Gastrocnemius medialis (tissue), 4 donors: ENCODE measurements at regions not wholly inside any gene's neighbourhood (a gene's known extent, or its start where the extent isn't known, plus 50 kb on each side); places are given as distances from the start of the nearest gene placed in this dataset.
"Not testable (repeated sequence)": the region's sequence is repeated elsewhere in the genome, so short reads cannot be mapped to it uniquely, and the experiment has no call there.

Experiments
- ATAC-seq, 2 donors: fragments of 150-250 bp; one replicate each; pipeline ENCODE4 v1.9.1; 2016
- DNase-seq, 2 donors: peaks; one replicate each; pipeline ENCODE4 v3.0.0-alpha.2; 2019
- H3K27ac ChIP-seq, 4 donors: fragments of 200-600 bp; sonication (generic); 1 replicate in 1 of 4; 2 replicates in 3 of 4; pipeline ENCODE4 v1.5.1; 2016 to 2018; ENCODE audit warnings: mild to moderate bottlenecking in 2 of 4, moderate library complexity in 1 of 4
- H3K27me3 ChIP-seq, 3 donors: fragments of 200-600 bp; sonication (generic) in 2 of 3; 1 replicate in 1 of 3; 2 replicates in 2 of 3; pipeline versions ENCODE4 v1.5.1 to v1.6.0; 2016 to 2019; ENCODE audit warnings: mild to moderate bottlenecking in 1 of 3, moderate library complexity in 1 of 3
- H3K36me3 ChIP-seq, 2 donors: fragments of 200-600 bp; sonication (generic) in 1 of 2; one replicate each; pipeline ENCODE4 v1.5.1; 2017 to 2018
- H3K4me1 ChIP-seq, 2 donors: fragments of 200-600 bp; sonication (generic) in 1 of 2; one replicate each; pipeline ENCODE4 v1.5.1; 2016 to 2017; ENCODE audit warnings: mild to moderate bottlenecking in 2 of 2
- H3K4me3 ChIP-seq, 4 donors: fragments of 200-600 bp; sonication (generic) in 3 of 4; 1 replicate in 1 of 4; 2 replicates in 3 of 4; pipeline ENCODE4 v1.5.1; 2016 to 2019; ENCODE audit warnings: mild to moderate bottlenecking in 2 of 4
- H3K9me3 ChIP-seq, 3 donors: fragments of 200-600 bp; sonication (generic) in 2 of 3; 1 replicate in 1 of 3; 2 replicates in 2 of 3; pipeline ENCODE4 v1.5.1; 2016 to 2019
- POLR2A ChIP-seq, 2 donors: fragments of 450-650 bp; IDR thresholded peaks; one replicate each; pipeline ENCODE4 v1.6.1; 2017; ENCODE audit warnings: antibody characterized with exemption in 2 of 2, mild to moderate bottlenecking in 2 of 2, moderate library complexity in 2 of 2
- in situ Hi-C, 4 donors: fragments of 200-750 bp; cut with MboI; loops; one replicate each; pipeline versions ENCODE4 v1.15.0 to v1.8.0; 2017; ENCODE audit warnings: low sequenced_read_pairs in 4 of 4
- intact Hi-C: fragments of 100-400 bp; cut with DNase I; formaldehyde crosslinking; loops from one replicate; pipeline ENCODE4 v1.15.1; 2023; ENCODE audit warnings: low total_unique reads
- microRNA-seq, 2 donors: library from miRNA; unstranded; fragments of <30 nt; microRNA quantifications; one replicate each; pipeline ENCODE4, GENCODE V29; 2016; ENCODE audit warnings: borderline replicate concordance in 2 of 2
- TF ChIP-seq, protein P1 (sequence below), 5 experiments: fragments of 450-650 bp in 3 of 5; fragments of 200-600 bp in 2 of 5; sonication (generic) in 2 of 5; IDR thresholded peaks in 4 of 5; conservative IDR thresholded peaks in 1 of 5; 1 replicate in 4 of 5; 2 replicates in 1 of 5; pipeline ENCODE4 v1.5.1; 2016 to 2019; ENCODE audit warnings: antibody characterized with exemption in 5 of 5, mild to moderate bottlenecking in 3 of 5, moderate library complexity in 3 of 5

DNA sequence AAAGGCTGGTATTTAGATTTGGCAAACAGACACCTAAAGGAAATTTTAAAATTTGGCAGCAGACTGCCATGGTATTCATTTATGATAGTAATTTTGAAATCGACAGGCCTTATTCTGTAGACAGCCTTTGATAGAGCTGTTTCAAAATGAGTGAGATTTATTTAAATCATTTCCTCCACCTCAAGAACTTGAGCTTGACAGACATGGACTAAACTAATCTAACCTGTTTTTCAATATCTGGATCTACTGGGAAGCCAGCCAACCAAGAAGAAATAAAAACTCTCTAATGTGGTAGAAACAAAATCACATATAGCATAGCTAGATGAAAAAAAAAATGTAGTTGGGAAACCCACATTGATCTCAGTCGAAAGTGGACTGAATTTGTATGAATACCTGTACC lies 56.9 kb upstream of the RASA1 start:
- Histone ChIP-seq H3K36me3 (no peaks in the 10 kb centered on the region), H3K27ac (no peak overlapping the region), H3K4me1 (no peaks in the 10 kb centered on the region), H3K4me3 (no peak overlapping the region), H3K27me3 (no peaks in the 10 kb centered on the region), H3K9me3 (no peaks in the 10 kb centered on the region)
- DNase-seq, result no peak
- in situ Hi-C loops, result no loop called here
- intact Hi-C loops, result no loop called here
- ATAC-seq, result no peak
- no peak for TF ChIP-seq POLR2A (IDR thresholded peaks at IDR 0.05)
- TF ChIP-seq, protein P1, sequence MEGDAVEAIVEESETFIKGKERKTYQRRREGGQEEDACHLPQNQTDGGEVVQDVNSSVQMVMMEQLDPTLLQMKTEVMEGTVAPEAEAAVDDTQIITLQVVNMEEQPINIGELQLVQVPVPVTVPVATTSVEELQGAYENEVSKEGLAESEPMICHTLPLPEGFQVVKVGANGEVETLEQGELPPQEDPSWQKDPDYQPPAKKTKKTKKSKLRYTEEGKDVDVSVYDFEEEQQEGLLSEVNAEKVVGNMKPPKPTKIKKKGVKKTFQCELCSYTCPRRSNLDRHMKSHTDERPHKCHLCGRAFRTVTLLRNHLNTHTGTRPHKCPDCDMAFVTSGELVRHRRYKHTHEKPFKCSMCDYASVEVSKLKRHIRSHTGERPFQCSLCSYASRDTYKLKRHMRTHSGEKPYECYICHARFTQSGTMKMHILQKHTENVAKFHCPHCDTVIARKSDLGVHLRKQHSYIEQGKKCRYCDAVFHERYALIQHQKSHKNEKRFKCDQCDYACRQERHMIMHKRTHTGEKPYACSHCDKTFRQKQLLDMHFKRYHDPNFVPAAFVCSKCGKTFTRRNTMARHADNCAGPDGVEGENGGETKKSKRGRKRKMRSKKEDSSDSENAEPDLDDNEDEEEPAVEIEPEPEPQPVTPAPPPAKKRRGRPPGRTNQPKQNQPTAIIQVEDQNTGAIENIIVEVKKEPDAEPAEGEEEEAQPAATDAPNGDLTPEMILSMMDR (IDR thresholded peaks at IDR 0.05 in 4 of 5, conservative IDR thresholded peaks at IDR 0.05 in 1 of 5), result no peak

DNA sequence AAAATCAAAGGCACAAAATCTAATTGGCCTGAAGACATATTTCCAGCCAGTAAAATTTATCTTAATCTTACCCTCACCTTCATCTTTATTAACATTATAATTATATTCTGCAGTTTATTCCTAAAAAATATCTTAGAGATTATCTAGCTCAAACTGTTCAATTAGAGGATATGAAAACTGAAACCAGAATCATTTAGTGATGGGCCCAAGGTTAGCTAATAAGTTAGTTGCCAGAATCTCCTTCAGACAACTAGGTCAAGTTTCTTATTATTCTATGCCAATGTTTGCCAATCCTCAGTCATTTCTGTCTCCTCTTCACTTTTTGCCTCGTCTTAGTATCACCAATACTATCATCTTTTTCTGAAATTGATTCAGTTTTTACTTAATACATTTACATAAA lies 56.0 kb upstream of the RASA1 start:
- intact Hi-C loops, result no loop called here
- TF ChIP-seq, protein P1 (IDR thresholded peaks at IDR 0.05 in 4 of 5, conservative IDR thresholded peaks at IDR 0.05 in 1 of 5), result no peak
- no peak for TF ChIP-seq POLR2A (IDR thresholded peaks at IDR 0.05)
- in situ Hi-C loops, result no loop called here
- no peaks in the 10 kb centered on the region for H3K27me3 ChIP-seq
- H3K27ac ChIP-seq, result no peak overlapping the region
- no peaks in the 10 kb centered on the region for H3K9me3 ChIP-seq
- H3K36me3 ChIP-seq, result no peaks in the 10 kb centered on the region
- no peaks in the 10 kb centered on the region for H3K4me1 ChIP-seq
- no peak for ATAC-seq
- DNase-seq, result no peak
- H3K4me3 ChIP-seq, result no peak overlapping the region

DNA sequence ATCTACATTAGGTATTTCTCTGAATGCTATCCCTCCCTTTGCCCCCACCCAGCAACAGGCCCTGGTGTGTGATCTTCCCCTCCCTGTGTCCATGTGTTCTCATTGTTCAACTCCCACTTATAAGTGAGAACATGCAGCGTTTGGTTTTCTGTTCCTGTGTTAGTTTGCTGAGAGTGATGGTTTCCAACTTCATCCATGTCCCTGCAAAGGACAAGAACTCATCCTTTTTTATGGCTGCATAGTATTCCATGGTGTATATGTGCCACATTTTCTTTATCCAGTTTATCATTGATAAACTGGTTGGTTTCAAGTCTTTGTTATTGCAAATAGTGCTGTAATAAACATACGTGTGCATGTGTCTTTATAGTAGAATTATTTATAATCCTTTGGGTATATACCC lies 55.5 kb upstream of the RASA1 start:
- H3K4me1 ChIP-seq, intact Hi-C loops, H3K9me3 ChIP-seq, H3K4me3 ChIP-seq, in situ Hi-C loops, H3K27me3 ChIP-seq, H3K27ac ChIP-seq, DNase-seq, ATAC-seq, H3K36me3 ChIP-seq: not testable (repeated sequence)

DNA sequence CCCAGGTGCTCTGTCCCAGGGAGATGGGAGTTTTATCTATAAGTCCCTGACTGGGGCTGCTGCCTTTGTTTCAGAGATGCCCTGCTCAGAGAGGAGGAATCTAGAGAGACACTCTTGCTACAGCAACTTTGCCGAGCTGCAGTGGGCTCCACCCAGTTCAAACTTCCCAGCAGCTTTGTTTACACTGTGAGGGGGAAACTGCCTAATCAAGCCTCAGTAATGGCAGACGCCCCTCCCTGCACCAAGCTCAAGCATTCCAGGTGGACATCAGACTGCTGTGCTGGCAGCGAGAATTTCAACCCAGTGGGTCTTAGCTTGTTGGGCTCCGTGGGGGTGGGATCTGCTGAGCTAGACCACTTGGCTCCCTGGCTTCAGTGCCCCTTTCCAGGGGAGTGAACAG lies 50.2 kb upstream of the RASA1 start:
- in situ Hi-C loops, intact Hi-C loops, H3K36me3 ChIP-seq, H3K27ac ChIP-seq, H3K9me3 ChIP-seq, H3K4me3 ChIP-seq, DNase-seq, H3K27me3 ChIP-seq, ATAC-seq, H3K4me1 ChIP-seq: not testable (repeated sequence)

Small RNAs in the stretch of these regions (microRNA-seq; reads per million reads assigned to microRNA genes)
- 0 reads per million in 2 donors for gene MIR4280
